ENCODE measurements at regions not wholly inside any gene's neighbourhood (a gene's known extent, or its start where the extent isn't known, plus 50 kb on each side); places are given as distances from the start of the nearest gene placed in this dataset.
"Not testable (repeated sequence)": the region's sequence is repeated elsewhere in the genome, so short reads cannot be mapped to it uniquely, and the experiment has no call there.

- no peak overlapping the region for H3K4me3 ChIP-seq (ENCODE audit: low read length)
- no peak for DNase-seq (ENCODE audit: low read depth)
- TF ChIP-seq, protein P1, sequence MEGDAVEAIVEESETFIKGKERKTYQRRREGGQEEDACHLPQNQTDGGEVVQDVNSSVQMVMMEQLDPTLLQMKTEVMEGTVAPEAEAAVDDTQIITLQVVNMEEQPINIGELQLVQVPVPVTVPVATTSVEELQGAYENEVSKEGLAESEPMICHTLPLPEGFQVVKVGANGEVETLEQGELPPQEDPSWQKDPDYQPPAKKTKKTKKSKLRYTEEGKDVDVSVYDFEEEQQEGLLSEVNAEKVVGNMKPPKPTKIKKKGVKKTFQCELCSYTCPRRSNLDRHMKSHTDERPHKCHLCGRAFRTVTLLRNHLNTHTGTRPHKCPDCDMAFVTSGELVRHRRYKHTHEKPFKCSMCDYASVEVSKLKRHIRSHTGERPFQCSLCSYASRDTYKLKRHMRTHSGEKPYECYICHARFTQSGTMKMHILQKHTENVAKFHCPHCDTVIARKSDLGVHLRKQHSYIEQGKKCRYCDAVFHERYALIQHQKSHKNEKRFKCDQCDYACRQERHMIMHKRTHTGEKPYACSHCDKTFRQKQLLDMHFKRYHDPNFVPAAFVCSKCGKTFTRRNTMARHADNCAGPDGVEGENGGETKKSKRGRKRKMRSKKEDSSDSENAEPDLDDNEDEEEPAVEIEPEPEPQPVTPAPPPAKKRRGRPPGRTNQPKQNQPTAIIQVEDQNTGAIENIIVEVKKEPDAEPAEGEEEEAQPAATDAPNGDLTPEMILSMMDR (conservative IDR thresholded peaks at IDR 0.05; ENCODE audit: low read depth, low read length), result no peak
These were observed 187.1 kb upstream of the AGTR1 start for GRCh38 chr3:148510561-148510960.

DNA sequence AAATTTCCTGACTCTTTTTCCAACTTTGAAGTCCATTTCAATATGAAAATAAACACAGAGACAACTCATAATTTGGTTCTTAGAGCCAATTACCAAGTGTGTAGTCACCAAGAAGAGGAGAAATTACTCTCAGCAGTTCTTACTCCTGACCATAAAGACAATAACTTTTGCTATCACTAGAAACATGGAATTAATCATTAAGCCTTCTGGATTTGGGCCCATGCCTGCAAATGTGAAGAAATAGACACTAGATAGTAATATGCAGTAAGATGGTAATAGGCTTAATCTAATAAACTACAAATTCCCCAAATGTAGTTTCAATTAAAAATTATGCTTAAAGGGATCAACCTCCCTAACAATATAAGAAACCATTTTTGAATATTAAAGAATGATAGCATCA lies 185.1 kb upstream of the AGTR1 start:
- no peak overlapping the region for H3K4me3 ChIP-seq (ENCODE audit: low read length)
- no peak for DNase-seq (ENCODE audit: low read depth)
- TF ChIP-seq, protein P1 (conservative IDR thresholded peaks at IDR 0.05; ENCODE audit: low read depth, low read length), result no peak

GRCh38 chr3:148513096-148513543 lies 184.6 kb upstream of the AGTR1 start:
- no peak for DNase-seq (ENCODE audit: low read depth)
- H3K4me3 ChIP-seq (ENCODE audit: low read length), result no peak overlapping the region

GRCh38 chr3:148518520-148518919 lies 179.2 kb upstream of the AGTR1 start:
- no peak overlapping the region for H3K4me3 ChIP-seq (ENCODE audit: low read length)
- TF ChIP-seq, protein P1 (conservative IDR thresholded peaks at IDR 0.05; ENCODE audit: low read depth, low read length), result no peak
- DNase-seq (ENCODE audit: low read depth), result no peak

More at GRCh38 chr3:148513096-148513543, 184.6 kb upstream of the AGTR1 start:
- TF ChIP-seq, protein P1 (conservative IDR thresholded peaks at IDR 0.05; ENCODE audit: low read depth, low read length), result no peak

- not testable (repeated sequence) for DNase-seq (ENCODE audit: low read depth); H3K4me3 ChIP-seq (ENCODE audit: low read length)
These were observed 172.1 kb upstream of the AGTR1 start for GRCh38 chr3:148525621-148526020.

DNA sequence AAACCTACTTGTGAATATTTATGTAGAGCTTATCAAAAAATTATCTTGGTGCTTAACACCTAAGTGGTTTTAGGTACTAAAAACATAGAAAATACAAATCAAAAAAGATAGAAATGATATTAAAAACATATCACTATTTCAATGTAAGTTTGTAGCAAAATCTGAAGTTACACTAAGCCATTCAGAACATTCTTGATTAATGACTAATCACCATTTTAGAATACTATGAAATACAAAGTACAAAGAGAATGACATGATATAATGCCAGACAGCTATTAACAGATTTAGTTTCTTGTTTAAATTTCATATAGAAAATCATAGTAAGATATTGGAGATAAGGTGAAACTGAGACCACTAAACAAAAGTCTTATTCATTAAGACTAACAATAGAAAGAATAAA lies 169.7 kb upstream of the AGTR1 start:
- TF ChIP-seq, protein P1 (conservative IDR thresholded peaks at IDR 0.05; ENCODE audit: low read depth, low read length), result no peak
- H3K4me3 ChIP-seq (ENCODE audit: low read length), result no peak overlapping the region
- DNase-seq (ENCODE audit: low read depth), result peak; percentile 14

DNA sequence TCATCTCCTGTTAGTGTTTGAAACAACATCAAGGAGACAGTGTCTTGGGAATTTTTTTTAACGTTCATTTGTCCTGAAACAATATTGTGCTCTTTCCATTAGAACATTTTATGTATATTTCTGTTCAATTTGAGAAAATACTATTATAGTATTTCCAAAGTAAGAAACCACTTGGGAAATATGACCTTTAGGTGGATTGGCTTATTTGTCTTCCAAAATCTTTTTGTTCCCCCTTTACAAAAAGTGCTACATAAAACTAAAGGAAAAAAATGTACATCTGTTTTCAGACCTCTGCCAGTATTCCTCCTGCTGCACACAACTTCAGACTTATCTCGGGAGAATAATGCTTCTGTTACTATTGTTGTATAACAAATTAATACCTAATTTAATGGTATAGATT lies 165.9 kb upstream of the AGTR1 start:
- no peak for DNase-seq (ENCODE audit: low read depth)
- TF ChIP-seq, protein P1 (conservative IDR thresholded peaks at IDR 0.05; ENCODE audit: low read depth, low read length), result no peak
- no peak overlapping the region for H3K4me3 ChIP-seq (ENCODE audit: low read length)

DNA sequence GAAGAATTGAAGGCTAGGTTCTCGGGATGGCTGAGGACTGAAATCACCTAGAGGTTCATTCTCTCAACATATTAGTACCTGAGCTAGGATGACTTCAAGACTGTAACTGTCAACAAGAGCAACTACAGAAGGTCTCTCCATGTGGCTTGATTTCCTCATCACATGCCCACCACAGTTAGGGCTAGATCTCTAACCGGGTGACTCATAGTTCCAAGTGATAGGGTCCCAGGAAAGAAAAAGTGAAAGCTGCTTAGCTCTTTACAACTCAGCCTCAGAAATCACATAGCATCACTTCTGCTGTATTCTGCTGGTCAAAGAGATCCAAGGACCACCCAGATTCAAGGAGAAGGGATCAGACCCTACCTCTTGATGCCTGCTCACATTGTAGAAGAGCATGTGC lies 165.4 kb upstream of the AGTR1 start:
- no peak for DNase-seq (ENCODE audit: low read depth)
- TF ChIP-seq, protein P1 (conservative IDR thresholded peaks at IDR 0.05; ENCODE audit: low read depth, low read length), result no peak
- no peak overlapping the region for H3K4me3 ChIP-seq (ENCODE audit: low read length)
